Pons (tissue), 1 donor: ENCODE measurements at regions not wholly inside any gene's neighbourhood (a gene's known extent, or its start where the extent isn't known, plus 50 kb on each side); places are given as distances from the start of the nearest gene placed in this dataset.
"Not testable (repeated sequence)": the region's sequence is repeated elsewhere in the genome, so short reads cannot be mapped to it uniquely, and the experiment has no call there.

Experiments
- DNase-seq: peaks from one replicate; pipeline ENCODE4 v3.0.0-alpha.2; 2016; ENCODE audit warnings: low spot score

DNA sequence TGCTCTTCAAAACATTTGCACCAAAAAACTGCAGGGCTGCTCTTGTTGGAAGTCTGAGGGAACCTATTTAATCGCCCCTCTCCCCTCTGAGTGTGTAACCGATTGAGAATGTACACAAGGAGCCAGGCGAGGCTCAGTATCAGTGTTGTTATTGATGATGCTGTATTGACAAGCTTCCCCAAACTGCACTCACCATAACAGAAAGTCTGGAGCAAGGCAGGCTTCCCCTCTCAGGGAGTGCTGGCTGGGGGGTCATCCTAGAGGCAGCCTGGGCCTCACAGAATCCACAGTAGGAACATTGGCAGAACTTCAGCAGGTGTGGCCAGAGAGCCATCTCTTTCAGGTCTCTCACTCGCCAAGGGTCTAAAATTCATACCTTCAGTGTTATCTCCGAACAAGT lies 58.1 kb upstream of the TUNAR start:
- no peak for DNase-seq

DNA sequence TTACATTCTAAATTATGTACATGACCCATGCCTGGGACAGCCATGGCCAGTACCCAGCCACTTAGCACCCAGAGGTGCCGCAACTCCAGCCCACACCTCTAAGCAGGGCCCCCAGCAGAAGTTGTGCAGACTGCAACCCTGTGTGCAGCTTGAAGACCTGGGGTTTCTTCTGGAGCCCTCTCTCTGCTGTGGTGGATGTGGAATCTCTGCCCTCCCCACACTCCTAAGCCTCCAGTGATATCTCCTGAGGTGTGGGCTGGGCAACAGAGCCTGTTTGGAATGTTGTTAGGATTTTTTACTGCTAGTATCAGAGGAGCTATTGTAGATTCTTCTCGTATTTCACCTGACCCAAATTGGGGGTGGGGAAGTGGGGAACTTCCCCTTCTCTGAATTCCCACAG lies 59.4 kb upstream of the TUNAR start:
- no peak for DNase-seq

DNA sequence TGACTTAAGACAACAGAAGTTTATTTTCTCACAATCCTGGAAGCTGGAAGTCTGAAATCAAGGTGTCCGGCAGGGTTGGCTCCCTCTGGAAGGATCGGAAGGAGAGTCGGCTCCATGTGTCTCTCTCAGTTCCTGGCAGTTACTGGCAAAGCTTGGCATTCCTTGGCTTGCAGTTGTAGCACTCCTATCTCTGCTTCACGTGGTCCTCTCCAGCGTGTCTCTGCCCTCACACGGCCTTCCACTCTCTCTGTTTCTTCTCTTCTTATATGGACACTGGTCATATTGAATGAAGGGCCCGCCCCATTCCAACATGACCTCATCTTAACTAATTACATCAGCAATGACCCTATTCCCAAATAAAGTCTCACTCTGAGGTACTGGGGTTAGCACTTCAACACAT lies 60.1 kb upstream of the TUNAR start:
- no peak for DNase-seq

DNA sequence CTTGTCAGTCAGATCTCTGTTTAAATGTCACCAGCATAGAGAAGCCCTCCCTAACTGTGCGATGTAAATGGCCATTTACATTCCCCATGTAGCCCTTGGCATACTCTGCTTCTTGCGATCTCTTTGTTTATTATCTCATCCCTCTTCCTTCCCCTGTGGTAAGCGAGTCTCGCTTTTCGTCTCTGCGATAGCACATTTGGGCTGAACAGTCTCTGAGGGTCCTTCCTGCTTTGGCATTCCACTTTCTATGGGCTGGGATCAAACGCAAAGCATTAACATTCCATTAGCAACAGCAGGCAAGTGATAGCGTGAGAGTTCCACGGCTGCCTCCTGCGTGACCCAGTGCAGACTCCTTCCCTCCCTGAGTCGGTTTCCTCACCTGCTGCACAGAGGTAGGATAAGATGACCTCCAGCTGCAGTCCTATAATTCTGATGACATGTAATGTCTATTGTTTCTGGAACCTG lies 61.4 kb upstream of the TUNAR start:
- DNase-seq: no peak

DNA sequence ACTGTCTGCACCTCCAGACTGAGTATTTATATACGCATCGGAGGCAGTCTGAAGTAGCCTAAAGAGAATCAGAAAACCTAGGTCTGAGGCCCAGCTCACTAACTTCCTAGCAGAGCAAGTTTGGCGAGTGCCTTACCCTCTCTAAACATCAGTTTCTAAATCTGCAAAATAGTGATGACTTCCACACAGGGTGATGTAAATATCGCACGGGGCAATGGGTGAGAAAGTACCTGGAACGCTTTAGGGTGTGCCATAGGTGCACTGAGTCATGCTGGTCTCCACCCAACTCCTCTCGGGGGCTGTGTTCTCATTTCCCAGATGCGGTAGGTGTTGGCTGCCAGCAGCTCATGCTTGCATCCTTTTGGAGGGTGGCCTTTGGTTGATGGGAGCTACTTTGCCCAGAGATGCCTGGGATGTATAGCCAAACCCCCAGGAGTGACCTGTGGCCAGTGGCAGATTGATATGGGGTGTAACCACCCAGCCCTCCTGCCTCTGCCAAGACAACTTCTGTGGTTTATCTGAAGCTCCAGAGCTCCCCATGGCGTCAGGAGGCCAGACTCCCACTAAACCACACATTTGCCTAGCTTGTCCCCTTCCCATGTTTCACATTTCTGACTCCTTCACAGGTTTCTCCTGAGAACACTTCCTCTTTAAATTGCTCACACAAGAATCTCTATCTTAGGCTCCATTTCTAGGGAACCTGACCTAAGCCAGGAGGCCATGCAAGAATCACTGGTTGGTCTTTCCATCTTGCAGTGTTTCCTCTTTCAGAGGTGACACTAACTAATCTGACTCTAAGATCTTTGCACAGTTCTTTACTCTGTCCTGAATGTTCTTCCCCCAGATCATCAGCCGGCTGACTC lies 62.0 kb upstream of the TUNAR start:
- no peak for DNase-seq

DNA sequence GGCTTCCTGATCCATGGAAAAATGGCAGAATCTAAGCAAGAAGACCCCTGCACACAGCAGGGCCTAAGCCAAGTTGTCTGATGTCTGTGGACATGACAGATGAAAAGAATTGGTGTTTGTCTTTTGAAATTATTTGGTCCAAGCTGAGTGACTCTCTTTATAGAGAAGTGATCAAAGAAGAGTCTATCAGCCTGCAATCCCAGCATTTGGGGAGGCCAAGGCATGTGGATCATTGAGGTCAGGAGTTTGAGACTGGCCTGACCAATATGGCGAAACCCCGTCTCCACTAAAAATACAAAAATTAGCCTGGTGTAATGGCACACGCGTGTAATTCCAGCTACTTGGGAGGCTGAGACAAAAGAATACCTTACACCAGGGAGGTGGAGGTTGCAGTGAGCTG lies 64.8 kb upstream of the TUNAR start:
- no peak for DNase-seq

DNA sequence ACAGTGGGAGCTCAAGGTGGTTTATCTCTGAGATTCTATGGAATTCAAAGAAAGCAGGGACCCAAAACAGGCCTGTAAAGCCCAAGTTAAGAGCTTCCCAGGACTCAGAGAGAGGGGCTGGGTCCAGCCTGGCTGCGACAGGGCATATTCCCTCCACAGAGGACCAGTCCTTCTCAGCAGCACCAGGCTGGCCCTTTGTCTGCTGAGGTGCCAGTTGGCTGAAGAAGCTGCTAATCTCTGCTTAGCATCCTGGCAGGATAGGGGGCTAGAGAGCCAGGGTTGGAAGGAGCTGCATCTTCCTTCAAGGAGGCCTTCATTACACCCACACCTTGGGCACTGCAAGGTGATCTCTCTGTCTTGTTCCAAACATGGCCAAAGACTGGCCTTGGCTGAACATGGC lies 68.3 kb upstream of the TUNAR start:
- DNase-seq: no peak

DNA sequence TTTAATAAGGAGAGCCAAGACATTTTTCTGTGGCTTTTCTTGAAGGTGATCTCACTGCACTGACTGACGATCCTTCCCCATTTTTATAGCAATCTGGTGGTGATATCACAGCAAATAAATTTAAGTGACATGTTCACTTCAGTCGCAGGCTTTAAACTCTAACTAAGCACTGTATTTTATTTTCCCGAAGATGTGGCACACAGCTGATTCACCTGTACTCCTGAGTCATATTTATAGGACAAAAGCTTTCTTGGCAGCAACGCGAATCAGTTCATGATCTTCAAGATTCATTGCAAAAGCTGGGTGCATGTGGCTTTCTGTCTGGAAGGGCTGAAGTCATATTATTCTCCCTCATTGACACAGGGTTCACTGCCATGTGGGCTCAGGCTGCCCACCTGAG lies 79.8 kb upstream of the TUNAR start:
- DNase-seq: no peak

DNA sequence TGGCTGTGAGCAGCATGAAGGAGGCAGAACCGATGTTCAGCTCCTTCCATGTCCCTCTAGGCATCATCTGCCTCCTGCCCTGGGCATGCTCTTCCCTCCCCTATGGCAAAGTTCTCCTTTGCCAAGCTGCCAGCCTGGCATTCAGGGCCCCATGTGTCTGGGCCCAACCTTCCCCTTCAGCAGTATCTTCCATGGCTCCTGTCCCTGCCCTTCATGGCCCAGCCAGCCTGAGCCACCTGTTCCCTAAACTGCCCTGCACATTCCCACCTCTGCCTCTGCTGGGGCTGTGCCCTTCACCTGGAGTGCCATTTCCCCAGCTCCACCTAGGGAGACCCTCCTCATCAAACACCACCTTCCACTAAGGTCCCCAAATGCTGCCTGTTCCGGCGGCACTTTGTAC lies 74.0 kb upstream of the TCL1A start:
- no peak for DNase-seq

DNA sequence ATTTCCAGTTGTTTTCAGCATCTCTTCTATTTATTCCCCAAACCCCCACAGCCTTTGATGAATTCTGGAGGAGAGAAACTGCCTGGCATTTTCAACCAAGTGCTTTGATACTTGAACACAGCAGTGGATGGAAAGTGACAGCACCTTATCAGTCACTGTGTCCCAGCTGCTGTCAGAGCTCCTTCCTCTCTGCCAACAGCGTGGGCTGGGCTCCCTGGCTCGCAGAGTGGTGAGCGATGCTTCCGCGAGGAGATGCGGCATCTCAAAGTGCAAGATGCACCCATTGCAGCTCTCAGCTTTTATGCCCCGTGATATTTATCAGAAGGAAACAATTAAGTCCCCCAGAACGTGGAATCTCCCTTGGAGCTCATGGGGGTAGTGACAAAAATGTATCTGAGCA lies 72.6 kb upstream of the TCL1A start:
- DNase-seq: no peak

DNA sequence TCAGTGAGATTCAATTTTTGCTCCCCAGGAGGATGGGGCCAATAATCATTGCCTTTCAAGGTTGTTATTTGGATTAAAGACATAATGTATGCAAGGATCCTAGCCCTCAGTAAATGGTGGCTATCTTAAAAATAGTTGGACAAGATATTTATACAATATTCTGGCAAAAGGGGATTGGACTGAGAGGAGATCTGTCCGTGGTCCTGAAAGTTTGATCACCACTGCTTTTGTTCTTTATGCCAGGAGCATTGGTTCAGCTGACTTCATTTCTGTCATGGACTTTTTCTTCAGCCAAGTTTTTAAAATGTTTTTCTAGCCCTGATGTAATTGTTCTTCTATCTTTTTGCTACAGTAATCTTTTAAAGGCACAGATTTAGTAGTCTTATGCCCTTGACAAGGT lies 70.2 kb upstream of the TCL1A start:
- DNase-seq: no peak

DNA sequence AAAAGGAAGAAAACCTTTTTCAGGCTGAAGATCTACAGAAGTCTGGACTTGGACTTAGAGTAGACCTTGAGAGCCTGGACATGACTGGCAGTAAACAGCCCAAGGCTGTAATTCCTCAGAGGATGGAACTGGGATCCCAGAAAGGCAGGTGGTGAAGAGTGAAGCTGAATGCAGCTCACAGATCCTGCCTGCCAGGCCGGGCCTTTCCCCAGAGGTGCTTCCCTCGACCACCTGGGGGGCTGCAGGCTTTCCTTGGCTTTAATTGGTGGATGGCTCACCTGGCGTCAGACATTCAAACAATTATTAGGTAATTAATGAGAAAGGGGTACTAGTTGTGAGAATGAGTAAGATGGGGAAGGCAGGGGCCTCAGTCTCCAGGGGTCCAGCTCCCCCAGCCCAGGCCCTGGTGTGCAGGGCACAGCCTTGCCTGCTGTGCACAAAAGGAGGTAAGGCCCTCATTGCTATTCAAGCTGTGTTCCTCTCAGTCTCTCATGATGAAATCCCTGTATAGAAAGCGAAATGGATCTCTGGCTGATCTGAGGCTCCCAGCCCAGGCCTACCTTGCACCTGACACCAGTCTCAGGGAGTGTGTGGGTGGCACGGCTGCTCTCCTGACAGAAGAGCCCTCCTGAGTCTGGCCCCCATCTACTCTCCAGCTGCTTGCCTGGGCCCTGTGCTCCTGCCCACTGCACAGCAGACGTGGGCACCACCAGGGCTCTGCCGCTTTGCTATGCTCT lies 63.0 kb upstream of the TCL1A start:
- DNase-seq: no peak

DNA sequence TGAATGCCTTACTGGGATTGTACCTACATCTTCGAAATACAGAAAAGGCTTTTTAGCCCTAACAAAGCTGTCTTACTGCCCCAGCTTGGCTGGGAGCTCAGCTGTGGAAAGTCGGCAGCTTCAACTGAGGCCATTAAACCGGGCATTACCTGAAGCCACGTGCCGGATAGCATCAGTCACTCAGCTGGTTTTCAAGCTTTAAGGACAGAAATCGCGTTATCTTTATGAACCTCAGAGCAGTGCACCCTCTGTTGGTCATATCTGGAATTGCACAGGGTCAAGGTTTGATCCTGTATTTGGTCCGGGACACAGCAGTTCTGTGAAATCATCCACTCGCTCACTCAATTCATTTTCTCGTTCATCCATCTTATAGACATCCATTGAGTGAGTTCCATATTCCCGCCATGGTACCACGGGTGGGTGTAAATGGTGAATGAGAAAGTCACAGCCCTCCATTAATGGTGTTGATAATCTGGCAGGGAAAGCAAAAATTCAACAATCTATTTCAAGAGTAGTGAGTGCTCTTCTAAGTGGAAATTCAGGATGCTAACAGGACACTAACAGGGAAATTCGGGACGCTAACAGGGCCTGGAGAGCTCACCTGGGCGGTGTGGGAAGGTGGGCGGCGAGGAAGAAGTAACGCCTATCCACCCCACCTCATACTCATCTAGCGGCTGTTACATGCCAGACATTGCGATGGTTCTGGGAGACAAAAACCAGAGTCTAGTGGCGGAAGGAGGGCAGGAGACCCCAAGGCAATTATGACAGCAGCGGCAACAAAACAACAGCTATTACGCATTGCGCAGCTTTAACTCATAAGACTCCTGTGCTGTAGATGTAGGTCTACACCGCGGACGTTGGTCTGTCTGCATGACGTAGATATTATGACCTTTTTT lies 60.6 kb upstream of the TCL1A start:
- DNase-seq: peak; percentile 32

DNA sequence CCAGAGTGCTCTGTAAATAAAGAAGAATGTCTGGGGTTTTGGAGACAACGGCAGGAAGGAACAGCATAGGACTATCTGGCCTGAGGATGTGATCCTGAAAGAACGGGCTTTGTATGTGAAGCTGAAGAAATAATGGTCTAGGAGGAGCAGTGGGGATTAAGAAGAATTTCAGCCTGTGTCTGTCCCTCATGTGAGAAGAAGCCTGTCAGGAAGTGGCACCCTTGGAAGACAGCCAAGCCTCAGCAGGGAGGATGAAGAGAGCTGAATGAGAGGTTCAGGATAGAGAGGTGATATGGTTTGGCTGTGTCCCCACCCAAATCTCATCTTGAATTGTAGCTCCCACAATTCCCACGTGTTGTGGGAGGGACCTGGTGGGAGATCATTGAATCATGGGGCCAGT lies 56.9 kb upstream of the TCL1A start:
- no peak for DNase-seq

DNA sequence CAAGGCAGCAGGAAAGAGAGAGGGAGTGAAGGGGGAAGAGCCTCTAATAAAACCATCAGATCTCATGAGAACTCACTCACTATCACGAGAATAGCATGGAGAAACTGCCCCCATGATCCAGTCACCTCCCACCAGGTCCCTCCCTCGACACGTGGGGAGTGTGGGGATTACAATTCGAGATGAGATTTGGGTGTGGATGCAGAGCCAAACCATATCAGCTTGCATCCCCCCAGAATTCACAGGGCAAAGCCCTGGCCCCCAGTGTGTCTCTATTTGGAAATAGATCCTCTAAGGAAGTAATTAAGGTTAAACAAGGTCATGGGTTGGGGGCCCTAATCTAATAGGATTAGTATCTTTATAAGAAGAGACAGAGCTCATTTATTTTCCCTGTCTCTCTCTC lies 56.1 kb upstream of the TCL1A start:
- DNase-seq: no peak

DNA sequence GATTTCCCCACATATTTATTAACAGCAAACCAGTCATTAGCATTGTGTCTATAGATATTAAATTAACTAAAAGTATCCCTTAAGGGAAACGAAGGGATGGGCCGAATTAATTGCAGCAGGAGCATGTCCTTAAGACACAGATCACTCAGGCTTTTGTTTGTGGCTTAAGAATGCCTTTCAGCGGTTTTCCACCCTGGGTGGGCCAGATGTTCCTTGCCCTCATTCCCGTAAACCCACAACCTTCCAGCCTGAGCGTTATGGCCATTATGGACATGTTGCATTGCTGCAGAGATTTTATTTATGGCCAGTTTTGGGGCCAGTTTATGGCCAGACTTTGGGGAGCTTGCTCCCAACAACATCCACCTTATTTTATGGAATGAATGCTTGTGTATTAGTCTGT lies 55.5 kb upstream of the TCL1A start:
- DNase-seq: not testable (repeated sequence)

DNA sequence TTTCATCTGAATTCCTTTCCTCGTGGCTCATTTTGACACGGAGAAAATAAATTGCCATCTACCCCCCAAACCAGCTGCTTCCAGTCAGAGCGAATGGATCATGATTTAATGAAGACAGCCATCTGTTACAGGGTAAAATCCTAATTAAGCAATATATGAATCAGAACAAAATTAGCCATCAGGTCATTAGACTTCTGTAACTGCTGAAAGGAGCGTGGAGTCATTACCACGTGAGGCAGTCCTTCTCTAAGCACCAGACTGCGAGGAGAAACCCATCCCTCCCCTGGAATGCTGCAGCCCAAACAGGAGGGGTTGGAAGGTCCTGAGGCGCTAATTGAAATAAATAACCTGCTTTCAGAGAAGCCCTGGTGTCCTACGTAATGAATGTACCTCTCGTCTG lies 51.1 kb upstream of the TCL1A start:
- no peak for DNase-seq

DNA sequence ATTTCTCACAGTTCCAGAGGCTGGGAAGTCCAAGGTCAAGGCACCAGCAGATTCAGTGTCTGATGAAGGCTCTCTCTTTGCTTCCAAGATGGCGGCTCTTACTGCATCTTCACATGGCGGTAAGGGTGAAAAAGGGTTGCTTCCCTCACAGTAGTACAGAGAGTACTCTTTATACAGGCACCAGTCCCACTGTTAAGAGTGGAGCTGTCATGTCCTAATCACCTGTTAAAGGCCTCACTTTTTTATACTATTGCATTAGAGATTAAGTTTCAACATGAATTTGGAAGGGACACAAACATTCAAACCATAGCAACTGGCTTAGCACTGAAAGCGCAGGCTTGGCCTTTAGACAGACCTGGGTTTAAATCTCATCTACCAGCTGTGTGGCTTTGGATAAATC lies 50.0 kb upstream of the TCL1A start:
- DNase-seq: no peak
